Omental fat pad (tissue), 1 donor: ENCODE measurements at regions not wholly inside any gene's neighbourhood (a gene's known extent, or its start where the extent isn't known, plus 50 kb on each side); places are given as distances from the start of the nearest gene placed in this dataset. TPM values are rescaled to one million over a fixed set of nuclear protein-coding genes. Genes with fewer than 3 reads are reported as not detected.

Source experiments
- small RNA-seq: library from RNA; depleted of rRNA; stranded (forward); fragments of <200 nt; gene quantifications from one replicate; pipeline ENCODE3, GENCODE V24; 2016

Small RNA genes lying in the stretch of these regions (small RNA-seq; reads per million reads assigned to genes)
- gene AC023232.1: not detected
